Tibial nerve (tissue), 4 donors: ENCODE measurements at regions not wholly inside any gene's neighbourhood (a gene's known extent, or its start where the extent isn't known, plus 50 kb on each side); places are given as distances from the start of the nearest gene placed in this dataset.

Experiments
- DNase-seq, 2 donors: peaks; one replicate each; pipeline ENCODE4 v3.0.0-alpha.2; 2019; ENCODE audit warnings: low spot score in 2 of 2
- H3K27ac ChIP-seq, 4 donors: fragments of 200-600 bp; sonication (generic) in 3 of 4; one replicate each; pipeline ENCODE4 v1.5.1; 2017 to 2019; ENCODE audit warnings: mild to moderate bottlenecking in 1 of 4
- H3K27me3 ChIP-seq, 2 donors: fragments of 200-600 bp; sonication (generic) in 1 of 2; one replicate each; pipeline versions ENCODE4 v1.5.1 to v1.6.0; 2017 to 2019
- H3K36me3 ChIP-seq, 3 donors: fragments of 200-600 bp; sonication (generic); one replicate each; pipeline ENCODE4 v1.5.1; 2018 to 2019
- H3K4me1 ChIP-seq, 4 donors: fragments of 200-600 bp; sonication (generic) in 3 of 4; one replicate each; pipeline ENCODE4 v1.5.1; 2017 to 2019
- H3K4me3 ChIP-seq, 4 donors: fragments of 200-600 bp; sonication (generic) in 3 of 4; one replicate each; pipeline ENCODE4 v1.5.1; 2017 to 2019; ENCODE audit warnings: mild to moderate bottlenecking in 1 of 4, moderate library complexity in 1 of 4
- H3K9me3 ChIP-seq, 4 donors: fragments of 200-600 bp; sonication (generic) in 3 of 4; one replicate each; pipeline ENCODE4 v1.5.1; 2017 to 2019
- CTCF ChIP-seq, 5 experiments: fragments of 200-600 bp in 3 of 5; fragments of 450-650 bp in 2 of 5; sonication (generic) in 3 of 5; IDR thresholded peaks; one replicate each; pipeline ENCODE4 v1.5.1; 2016 to 2019; ENCODE audit warnings: antibody characterized with exemption in 5 of 5, mild to moderate bottlenecking in 3 of 5, moderate library complexity in 2 of 5
- EP300 ChIP-seq, 2 donors: sonication (generic); formaldehyde crosslinking; IDR thresholded peaks; one replicate each; pipeline ENCODE4 v1.6.1; 2017; ENCODE audit warnings: antibody characterized with exemption in 2 of 2, mild to moderate bottlenecking in 1 of 2
- POLR2A ChIP-seq, 2 donors: fragments of 450-650 bp; IDR thresholded peaks; one replicate each; pipeline ENCODE4 v1.6.1; 2017; ENCODE audit warnings: antibody characterized with exemption in 2 of 2, mild to moderate bottlenecking in 2 of 2, moderate library complexity in 2 of 2
- WGBS, 2 donors: methylation state at CpG; one replicate each; pipeline ENCODE4 v1.1.5; 2018; 5-methylcytosine and 5-hydroxymethylcytosine counted together

- Histone ChIP-seq H3K36me3 (no peaks in the 10 kb centered on the region), H3K9me3 (no peaks in the 10 kb centered on the region), H3K27ac (no peak overlapping the region), H3K27me3 (no peaks in the 10 kb centered on the region), H3K4me1 (peaks cover 0 to 2% (median 0%) of the 10 kb centered on the region in 4 donors), H3K4me3 (no peak overlapping the region)
- 83 to 90% methylated on average over 2 of the region's 2 CpGs for WGBS, 2 donors
- TF ChIP-seq EP300 (IDR thresholded peaks at IDR 0.05) = no peak
- TF ChIP-seq CTCF (IDR thresholded peaks at IDR 0.05) = no peak
- no peak for TF ChIP-seq POLR2A (IDR thresholded peaks at IDR 0.05)
- no peak for DNase-seq
Measured at GRCh38 chr5:146940295-146940694, 61.7 kb upstream of the PPP2R2B start.

GRCh38 chr5:146944019-146944418, 65.5 kb upstream of the PPP2R2B start:
- no peak for TF ChIP-seq POLR2A (IDR thresholded peaks at IDR 0.05)
- no peak for TF ChIP-seq CTCF (IDR thresholded peaks at IDR 0.05)
- no peak for TF ChIP-seq EP300 (IDR thresholded peaks at IDR 0.05)
- H3K27ac ChIP-seq = no peak overlapping the region
- 89 to 93% methylated on average over 3 of the region's 3 CpGs for WGBS, 2 donors
- H3K27me3 ChIP-seq = no peaks in the 10 kb centered on the region
- H3K36me3 ChIP-seq = no peaks in the 10 kb centered on the region
- peaks cover 0 to 8% (median 0%) of the 10 kb centered on the region in 4 donors for H3K4me1 ChIP-seq
- H3K9me3 ChIP-seq = no peaks in the 10 kb centered on the region
- no peak overlapping the region for H3K4me3 ChIP-seq
- DNase-seq = no peak

GRCh38 chr5:146944764-146945616, 66.4 kb upstream of the PPP2R2B start:
- 48 to 57% methylated on average over 4 of the region's 4 CpGs for WGBS, 2 donors
- TF ChIP-seq CTCF (IDR thresholded peaks at IDR 0.05) = no peak
- TF ChIP-seq POLR2A (IDR thresholded peaks at IDR 0.05) = no peak
- no peak for TF ChIP-seq EP300 (IDR thresholded peaks at IDR 0.05)

GRCh38 chr5:146945617-146946084, 67.1 kb upstream of the PPP2R2B start:
- Histone ChIP-seq H3K9me3 (no peaks in the 10 kb centered on the region), H3K36me3 (no peaks in the 10 kb centered on the region), H3K27ac (peak overlapping the region in 1 of 4 donors; percentile 39), H3K4me3 (no peak overlapping the region), H3K4me1 (peaks cover 0 to 8% (median 0%) of the 10 kb centered on the region in 4 donors), H3K27me3 (no peaks in the 10 kb centered on the region)
- WGBS, 2 donors = 37 to 41% methylated on average over 5 of the region's 5 CpGs
- DNase-seq = no peak
- TF ChIP-seq POLR2A (IDR thresholded peaks at IDR 0.05) = no peak
- no peak for TF ChIP-seq EP300 (IDR thresholded peaks at IDR 0.05)
- no peak for TF ChIP-seq CTCF (IDR thresholded peaks at IDR 0.05)

More at GRCh38 chr5:146944764-146945616, 66.4 kb upstream of the PPP2R2B start:
- no peak overlapping the region for H3K4me3 ChIP-seq
- peaks cover 0 to 8% (median 0%) of the 10 kb centered on the region in 4 donors for H3K4me1 ChIP-seq
- no peak for DNase-seq
- no peaks in the 10 kb centered on the region for H3K36me3 ChIP-seq
- H3K9me3 ChIP-seq = no peaks in the 10 kb centered on the region
- peak overlapping the region in 1 of 4 donors; percentile 39 for H3K27ac ChIP-seq
- no peaks in the 10 kb centered on the region for H3K27me3 ChIP-seq
